ENCODE measurements at regions not wholly inside any gene's neighbourhood (a gene's known extent, or its start where the extent isn't known, plus 50 kb on each side); places are given as distances from the start of the nearest gene placed in this dataset.

DNA sequence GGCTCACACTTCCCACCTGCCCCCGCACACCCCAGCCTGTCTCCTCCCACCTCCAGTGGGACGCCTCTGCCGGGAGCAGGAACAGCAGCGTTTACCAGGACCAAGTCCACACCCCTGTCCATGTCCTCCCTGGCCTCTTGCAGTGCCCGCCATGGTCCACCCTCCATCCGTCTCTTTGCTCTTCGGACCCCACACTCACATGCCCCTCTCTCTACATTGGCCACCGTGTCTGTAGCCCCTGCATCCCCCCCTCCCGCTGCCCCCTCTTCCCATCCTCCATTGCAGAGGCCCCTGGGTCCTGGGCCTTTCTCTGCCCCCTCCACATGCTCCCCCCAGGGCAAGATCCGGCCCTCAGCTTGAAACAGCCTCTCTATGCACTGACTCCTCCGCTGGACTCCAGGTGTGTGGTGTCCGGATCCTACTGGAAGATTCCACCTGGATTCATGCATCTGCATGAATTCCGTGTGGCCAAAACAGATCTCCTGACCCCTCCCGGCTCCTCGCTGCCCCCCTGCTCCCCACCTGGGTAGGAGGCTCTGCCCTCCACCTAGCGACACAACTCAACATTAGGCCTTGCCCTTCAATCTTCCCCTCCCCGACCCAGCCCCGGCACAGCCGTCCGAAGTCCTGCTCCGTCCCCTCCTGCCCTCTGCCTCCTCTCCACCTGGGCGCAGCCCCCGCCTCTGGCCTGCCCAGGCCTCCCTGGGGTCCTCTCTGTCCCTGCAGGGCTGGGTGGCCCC lies 168.5 kb downstream of the OLFM1 start:
- DNase-seq = no peak

DNA sequence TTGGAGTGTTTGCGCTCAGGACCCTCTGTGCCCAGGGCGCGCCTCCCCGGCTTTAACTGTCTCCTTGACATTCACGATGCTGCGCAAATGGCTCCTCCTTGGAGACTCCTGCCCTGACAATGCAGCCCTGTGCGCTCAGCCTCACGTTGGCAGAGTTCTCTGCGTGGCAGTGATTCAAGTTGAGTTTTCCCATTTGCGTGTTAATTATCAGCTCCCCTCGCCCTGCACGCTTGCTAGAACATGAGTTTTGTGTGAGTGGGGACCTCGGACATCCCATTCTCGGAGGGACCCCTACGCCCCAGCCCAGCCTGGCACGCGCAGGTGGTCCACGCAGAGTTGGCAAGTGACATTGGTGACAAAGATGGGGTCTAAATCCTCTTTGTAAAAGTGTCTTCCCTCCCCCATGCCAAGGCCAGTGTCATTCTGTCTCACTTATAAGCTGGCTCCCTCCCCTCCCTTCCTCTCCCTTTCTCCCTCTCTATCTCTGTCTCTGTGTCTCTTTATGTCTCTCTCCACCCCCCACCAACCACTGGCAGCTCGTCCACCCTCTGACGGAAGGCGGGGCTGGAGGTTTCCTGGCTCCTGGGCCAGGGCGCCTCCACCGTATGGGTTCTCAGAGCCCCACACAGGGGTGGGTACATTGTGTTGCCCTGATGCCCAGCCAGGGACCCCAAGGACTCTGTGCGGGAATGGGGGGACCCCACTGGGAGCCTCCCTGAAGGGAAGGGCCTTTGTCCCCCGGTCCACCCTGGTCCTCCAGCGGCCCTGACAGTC lies 169.3 kb downstream of the OLFM1 start:
- no peak for DNase-seq

DNA sequence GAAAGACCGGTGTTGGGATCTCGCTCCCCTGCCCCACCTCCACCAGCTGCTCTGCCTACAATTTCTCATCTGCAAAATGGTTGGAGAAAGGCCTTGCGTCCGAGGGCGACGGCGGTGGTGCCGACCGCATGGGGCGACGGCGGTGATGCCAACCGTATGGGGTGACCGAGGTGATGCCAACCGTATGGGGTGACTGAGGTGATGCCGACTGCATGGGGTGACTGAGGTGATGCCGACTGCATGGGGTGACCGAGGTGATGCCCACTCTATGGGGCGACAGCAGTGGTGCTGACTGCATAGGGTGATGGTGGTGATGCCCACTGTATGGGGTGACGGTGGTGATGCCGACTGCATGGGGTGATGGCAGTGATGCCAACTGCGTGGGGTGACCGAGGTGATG lies 171.0 kb downstream of the OLFM1 start:
- DNase-seq = no peak

DNA sequence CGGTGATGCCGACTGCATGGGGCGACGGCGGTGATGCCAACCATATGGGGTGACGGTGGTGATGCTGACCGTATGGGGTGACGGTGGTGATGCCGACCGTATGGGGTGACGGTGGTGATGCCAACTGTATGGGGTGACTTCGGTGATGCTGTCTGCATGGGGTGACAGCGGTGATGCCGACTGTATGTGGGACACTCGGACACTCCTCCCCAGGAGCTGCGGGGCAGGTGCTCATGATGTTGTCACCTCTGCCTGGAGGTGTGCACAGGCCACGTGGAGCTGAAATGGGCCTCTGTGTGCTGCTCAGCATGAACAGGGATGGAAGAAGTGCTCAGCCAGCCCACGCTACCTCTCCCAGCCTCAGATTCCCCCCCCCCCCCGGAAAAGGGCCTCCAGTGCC lies 171.8 kb downstream of the OLFM1 start:
- DNase-seq = no peak

DNA sequence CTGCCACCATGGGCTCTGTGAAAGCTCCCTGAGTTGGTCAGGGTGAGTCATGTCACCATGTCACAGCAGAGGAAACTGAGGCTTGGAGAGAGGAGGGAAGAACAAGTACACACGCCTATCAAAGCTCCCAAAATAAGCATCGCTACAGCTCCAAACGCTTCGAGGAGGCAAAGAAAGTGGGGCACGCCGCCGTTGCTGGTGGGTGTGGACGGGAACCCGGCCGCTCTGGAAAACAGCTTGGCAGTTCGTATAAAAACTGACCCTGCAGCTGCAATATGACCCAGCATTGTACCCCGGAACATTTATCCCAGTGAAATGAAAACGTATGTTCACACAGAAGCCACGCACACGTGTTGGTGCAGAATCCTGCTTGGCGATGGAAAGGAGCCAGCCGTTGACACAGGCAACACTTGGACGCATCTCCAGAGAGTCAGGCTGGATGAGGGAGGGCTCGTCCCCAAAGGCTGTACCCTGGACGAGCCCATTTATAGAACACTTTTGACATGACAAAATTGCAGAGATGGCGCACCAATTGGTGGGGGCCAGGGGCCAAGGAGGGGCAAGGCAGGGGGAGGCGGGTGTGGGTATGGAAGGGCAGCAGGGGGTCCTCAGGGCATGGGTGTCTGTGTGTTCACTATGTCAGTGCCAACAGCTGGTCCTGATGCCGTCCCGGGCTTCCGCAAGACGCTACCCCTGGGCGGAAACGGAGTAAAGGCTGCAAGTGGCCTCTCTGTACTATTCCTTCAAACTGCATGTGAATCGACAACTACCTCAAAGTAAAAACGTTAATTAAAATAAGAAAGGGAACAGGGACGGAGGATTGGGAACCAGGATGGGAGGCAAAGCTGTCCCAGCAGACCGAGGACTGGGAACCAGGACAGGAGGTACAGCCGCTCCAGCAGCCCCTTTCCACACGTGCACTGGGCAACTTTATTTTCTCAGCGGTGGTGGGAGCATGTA lies 173.0 kb downstream of the OLFM1 start:
- no peak for DNase-seq

DNA sequence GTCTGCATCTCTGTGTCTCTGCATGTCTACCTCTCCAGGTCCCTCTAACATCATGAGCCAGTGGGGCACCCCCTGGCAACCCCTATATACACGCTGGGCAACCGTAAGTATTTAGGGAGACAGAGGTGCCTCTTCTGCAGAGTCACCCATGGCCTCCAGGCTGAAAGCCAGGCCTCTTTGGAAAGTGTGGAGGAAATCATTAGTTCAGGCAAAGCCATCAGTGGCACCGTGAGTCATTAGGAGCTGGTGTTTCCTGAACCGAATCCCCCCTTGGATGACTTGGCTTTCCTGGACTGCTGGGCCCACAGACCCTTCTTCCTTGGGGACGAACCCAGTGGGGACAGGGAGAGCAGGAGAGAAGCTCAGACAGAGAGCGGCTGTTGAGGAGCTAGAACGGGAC lies 174.8 kb downstream of the OLFM1 start:
- DNase-seq = no peak

DNA sequence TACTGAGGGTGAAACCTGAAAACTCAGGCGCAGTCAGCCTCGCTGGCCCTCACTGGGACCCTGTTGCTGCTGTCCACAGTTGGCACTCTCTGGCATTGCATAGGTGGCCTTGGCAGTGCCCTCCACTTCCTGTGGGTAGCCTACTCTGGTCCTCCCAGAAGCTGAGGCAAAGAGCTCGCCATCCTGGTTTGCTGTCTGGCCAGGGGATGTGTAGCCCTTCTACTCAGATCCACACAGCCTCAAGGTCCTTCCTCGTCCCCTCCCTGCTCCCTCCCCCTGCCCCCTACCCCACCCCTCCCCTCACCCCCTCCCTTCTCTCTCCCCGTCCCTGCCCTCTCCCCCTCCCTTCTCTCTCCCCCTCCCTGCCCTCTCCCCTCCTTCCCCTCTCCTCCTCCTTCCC lies 176.0 kb downstream of the OLFM1 start:
- DNase-seq = no peak

DNA sequence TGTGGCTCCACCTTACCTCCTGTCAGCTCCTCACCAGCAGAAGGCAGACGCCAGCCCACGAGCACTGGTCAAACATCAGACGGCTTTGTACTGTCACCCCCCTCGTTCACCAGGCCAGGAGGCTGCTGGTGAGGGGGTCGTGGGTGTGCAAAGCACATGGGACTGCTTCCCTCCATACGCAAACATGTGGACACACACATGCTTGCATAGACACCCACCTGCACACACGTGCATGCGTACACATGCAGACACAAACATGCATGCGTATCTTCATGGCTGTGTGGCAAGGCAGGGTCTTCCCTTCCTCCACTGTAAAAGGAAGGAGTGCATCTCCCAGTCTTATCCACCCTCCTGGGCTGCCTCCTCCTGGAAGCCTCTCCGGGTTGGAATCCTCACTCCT lies 178.5 kb downstream of the OLFM1 start:
- no peak for DNase-seq

DNA sequence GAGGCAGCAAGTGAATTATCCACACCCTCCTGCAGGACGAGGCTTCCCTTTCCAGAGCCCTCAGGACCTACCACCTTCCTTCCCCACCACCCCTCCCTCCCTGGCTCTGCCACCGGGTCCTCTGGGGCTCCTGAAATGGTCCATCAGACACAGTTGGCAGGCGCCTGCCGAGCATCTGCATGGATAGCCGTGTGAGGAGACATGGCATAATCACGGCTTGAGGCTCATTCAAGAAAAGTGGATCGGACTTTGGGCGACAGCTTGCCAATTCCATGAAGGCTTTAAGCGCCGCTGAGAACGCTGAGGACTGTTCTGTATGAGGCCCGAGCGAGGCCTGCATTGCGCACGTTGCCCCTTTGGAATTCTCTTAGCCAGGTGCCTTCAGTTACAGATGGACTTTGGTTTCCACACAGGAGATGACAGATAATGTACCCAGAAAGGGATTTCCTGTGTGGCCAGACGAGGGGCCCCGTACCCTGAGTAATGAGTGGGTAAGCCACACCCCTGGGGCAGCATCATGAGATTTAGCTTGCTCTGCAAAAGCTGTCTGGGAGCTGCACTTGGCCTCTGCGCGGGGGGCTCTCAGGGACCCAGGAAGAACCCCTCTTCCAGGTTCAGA lies 179.8 kb downstream of the OLFM1 start:
- no peak for DNase-seq

DNA sequence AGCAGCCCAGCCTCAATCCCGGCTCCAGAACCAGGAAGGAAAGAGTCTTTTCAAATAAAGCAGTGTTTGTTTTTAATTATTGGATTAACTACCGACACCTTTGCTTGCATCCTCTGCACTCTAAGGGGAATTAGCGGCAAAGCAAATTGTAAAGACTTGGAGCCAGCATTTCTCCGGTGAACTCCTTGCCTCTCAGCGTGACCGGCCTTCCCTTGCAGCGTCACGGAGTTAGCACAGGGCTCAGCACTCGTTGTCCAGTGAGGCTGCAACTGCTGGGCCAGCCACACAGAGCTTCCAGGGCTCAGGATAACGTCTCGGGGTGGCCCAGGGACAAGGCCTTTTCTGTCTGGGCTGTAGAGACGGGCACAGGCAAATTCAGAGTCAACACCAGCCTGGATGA lies 180.6 kb downstream of the OLFM1 start:
- no peak for DNase-seq

DNA sequence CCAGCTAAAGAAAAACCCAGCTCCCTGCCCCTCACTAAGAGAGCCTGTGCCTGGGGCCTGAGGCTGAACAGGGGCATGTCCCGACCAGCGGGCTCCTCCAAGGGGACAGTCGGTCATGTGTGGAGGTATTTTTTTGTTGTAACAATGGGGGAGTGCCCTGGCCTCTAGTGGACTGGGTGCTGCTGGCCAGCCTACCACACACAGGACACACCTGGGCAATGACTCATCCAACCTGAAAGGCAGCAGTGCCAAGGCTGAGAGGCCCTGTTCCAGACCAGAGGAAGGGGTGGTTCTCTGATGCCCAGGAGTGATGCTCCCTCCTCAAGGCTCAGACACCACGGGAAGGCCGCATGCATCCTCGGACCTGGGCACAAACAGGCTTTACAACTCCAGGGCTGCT lies 181.5 kb downstream of the OLFM1 start:
- no peak for DNase-seq

DNA sequence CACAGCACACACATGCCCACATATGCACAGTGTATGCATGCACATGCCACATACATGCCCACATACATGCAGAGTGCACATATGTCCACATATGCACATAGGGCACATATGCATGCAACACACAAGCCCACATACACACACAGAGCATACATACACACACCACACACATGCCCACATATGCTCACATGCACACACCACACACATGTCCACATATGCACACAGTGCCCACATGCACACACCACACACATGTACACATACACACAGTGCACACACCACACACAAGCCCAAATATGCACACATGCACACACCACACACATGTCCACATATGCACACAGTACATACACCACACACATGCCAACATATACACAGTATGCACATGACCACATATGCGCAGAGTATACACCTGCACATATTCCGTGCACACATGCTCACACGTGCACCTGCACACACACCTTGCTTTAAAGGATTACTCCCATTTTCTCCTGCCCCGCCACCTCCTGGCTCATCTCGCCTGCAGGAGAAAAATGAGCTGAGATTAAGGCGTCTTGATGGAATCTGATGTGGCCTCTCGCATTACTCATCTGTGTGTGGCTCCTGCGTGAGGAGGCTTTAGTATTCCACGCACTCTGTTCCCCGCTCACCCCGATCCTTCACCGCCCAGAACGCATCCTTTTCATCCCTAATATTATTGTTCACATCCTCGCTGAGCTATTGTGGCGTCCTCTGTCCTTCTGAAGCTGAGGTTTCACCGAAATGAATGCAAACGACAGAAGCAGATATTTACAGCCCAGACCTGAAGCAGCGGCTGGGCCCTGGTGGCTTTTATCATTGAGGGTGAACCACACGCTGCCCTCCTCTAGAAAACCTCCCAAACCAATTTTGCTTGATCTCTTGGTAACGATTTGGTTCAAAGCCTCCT lies 182.7 kb downstream of the OLFM1 start:
- DNase-seq = no peak

DNA sequence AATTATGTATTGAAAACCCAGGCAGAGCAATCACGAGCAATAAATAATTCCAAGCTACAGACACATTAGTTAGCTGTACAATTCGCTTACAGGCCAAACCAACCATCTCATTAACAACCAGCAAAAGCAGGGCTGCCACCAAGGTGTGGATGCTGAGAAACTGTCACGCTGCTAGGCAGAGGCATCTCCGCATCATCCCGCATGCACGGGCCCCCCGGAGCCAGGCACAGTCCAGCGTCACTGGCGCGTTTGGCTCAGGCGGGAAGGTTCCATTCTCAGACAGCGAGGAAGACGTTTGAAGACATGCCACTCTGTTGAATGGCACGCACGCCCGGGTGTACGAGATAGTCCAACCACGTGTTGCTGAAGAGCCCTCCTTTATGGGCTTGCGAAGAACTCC lies 184.0 kb downstream of the OLFM1 start:
- no peak for DNase-seq

DNA sequence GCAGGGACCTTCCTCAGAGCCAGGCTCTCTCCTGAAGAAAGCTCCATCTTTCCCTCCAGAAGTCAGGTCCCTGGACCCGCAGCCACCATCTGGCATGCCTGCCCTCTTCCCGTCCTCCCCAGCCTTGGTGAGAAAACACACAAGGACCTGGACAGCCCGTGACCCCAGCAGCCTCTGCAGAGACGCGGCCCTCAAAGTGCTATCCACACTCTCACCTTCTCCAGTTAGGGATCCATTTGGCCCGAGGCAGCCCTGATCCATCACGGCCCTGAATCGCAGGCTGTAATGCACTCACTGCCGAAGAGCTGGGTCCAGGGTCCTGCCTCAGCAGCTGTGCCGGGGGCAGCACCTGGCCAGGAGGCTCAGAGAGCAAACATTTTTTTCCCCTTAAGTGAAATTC lies 185.1 kb downstream of the OLFM1 start:
- no peak for DNase-seq

DNA sequence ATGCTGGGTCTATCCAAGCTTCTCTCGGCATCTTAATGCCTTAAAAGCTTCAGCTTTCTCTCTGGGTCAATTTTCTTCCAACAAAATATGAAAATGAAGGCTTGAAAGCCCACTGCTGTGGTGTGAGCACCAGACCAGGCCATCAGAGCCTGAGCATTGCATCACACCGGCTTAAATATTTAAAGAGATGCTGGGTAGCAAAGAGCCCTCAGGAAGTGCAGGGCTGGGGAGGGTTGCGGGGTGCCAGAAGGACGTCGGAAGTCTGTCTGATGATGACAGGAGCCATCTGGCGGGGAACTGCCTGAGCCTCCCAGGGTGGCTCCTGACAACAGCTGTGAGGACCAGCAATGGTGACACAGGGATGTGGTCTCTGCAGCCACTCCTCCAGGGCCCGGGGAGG lies 185.5 kb downstream of the OLFM1 start:
- DNase-seq = no peak

DNA sequence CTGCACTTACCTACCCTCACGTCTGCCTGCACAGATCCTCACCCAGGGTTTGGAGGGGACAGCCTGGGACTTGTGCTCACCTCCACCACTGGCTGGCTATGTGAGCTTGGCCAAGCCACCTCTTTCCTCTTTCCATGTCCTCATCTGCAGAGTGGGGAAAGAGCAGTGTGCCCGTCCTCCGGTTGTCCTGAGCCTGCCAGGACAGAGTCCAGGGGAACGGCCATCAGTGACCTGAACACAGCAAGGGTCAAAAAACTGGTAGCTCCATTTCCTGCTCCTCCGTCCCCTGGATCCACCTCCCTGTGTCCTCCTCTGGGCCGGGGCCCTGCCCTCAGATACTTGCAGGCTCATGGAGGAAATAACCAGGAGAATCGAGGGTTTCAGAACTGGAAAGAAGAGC lies 187.7 kb downstream of the OLFM1 start:
- no peak for DNase-seq

DNA sequence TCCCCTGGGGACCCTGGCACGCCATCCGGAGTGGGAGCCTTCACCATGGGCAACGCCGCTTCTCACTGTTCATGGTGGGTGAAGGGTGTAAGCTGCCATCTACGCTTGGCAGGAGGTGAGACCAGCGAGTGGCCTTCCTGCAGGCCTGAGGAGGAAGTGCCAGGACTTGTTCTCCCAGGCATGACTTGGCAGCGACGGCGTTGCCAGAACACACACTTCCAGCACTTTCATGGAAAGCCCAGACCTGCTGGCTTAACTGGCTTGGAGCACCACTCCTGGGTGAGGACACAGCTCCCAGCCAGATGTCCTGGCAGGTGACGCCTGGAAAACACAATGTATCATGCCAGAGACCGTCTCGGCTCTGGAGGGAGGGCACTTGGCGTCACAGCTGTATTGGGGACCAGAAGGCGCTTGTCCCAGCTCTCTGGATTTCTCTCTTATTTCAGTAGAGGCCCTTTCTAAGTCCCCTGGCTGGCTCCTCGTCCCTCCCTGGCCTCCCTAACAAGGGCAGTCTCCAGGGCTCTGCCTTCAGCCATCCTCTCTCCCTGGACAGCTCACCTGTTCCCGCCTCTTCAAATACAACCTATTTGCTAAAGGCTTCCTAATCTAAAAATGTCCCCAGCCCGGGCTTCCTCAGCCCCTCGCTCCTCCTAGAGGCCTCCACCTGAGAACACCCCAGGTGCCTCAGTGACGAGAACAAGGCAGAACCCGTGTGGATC lies 188.3 kb downstream of the OLFM1 start:
- peak; percentile 86 for DNase-seq

DNA sequence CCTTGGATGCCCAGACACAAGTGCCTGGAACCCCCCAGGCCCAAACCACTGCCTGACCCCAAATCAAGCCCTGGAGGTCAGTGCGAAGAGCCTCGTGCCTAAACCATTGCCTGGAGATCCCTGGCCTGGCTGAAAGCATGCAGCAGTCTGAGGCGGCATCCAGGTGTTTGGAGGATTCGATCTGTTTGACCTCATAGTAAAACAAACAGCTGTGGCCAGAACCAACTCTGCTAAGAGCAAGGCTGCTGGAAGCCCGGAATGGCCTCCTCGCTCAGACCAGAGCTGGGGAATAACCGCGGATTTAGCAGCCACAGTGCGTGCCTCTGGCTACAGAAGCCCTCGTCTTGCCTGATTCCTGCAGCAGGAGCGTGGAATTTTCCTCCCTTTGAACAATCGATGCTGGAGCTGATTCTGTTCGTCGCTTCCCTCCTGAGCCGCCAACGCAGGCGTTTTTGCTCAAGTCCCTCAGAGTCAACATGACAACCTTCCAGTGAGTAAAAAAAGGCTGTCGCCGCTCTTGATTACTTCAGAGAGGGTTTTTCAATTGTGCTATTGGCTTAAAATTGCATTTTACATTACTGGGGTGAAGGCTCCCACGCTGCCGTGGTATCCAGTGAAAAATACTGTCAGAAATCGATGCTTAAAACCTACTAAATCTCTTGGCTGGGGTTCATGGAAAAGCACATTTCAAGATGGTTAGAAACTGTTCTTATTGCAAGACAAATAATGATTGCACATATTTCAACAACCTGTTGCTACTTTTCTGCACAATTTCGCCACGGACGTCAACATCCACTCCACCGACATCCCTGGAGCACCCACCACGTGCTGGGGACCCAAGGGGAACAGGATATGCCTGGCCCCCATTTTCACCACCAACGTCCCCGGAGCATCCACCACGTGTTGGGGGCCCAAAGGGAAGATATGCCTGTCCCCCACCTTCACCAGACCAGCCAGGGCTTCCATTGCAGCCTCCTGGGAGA lies 190.0 kb downstream of the OLFM1 start:
- no peak for DNase-seq

DNA sequence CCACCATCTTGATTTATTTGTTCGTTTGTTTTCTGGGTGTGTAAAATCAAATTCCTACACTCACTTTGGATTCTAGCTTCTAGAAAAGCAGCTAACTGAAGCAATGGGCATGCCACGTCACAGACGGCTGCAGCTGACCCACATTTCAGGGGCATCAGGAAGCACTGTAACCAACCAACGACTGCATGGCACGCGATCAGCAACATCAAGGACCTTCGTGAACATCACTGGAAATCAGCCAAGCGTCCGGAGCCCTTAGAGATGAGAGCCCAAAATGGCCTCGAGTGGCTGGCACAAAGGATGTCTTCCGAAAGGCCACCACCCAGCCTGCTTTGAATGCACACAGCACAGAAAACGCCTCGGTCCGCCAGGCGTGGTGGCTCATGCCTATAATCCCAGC lies 191.1 kb downstream of the OLFM1 start:
- DNase-seq = peak; percentile 86

DNA sequence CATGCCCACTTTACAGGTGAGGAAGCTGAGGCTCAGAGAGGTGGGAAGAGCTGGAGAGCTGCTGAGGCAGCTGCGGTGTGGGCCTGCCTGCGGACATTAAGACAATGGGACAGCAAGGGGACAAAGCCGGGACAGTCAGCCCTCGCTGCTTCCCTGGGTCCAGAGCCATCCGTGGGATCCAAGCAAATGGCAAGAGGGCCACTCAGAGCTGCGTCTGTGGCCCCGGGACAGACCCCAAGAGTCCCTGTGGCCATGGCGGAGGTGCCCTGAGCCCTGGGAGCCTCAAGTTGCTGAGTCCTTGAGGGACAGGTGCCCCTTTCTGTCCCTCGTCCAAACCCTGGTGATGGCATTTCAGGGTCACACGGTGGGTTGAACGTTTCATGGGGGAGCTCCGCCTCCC lies 191.9 kb downstream of the OLFM1 start:
- DNase-seq = no peak
